Inflammatory macrophage treated with lipopolysaccharide for 1 hour (primary cell): ENCODE measurements at regions not wholly inside any gene's neighbourhood (a gene's known extent, or its start where the extent isn't known, plus 50 kb on each side); places are given as distances from the start of the nearest gene placed in this dataset.
"Not testable (repeated sequence)": the region's sequence is repeated elsewhere in the genome, so short reads cannot be mapped to it uniquely, and the experiment has no call there.

Experiments
- DNase-seq, 2 donors: peaks; one replicate each; pipeline ENCODE4 v3.0.0-alpha.2; 2020 to 2022

- no peak for DNase-seq
These were observed 292.1 kb downstream of the BAMBI start for GRCh38 chr10:28969413-28969812.

DNA sequence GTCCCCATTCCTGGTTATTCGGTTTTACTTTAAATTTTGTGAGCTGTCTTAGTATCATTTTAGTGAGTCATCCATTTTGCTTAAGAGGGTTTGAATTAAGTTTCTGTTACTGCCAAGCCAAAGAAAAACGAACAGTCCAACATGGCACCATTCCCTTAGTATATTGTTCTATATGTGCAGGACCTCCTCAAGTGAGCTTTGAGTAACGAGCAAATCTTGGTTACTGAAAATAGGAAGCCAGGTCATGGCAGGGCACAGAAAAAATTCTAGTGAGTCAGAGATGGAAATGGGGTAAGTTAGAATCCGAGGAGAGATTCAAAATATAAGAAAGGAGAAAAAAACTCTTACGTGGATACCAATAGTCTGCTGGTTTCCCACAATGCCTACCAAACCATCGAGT is 292.9 kb downstream of the BAMBI start:
- DNase-seq, result no peak

- DNase-seq, result no peak
These were observed 293.9 kb downstream of the BAMBI start for GRCh38 chr10:28971255-28971654.

DNA sequence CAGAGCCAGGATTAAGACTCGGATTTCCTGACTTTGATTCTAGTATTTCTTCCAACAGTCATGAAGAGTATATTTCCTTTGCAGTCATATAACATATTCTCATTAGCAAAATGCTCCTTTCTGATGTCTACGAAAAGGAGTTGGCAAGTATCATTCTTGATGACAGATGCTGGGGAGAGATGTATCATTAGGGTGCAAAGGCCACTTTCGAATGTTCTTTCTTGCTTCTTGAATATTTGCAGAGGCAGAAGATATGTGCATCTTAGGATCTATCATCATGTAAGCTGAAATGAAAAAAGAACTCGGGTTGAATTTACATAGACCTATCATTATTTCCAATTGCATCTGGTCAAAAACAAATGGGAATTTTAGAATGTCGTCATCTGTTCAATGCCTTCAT is 294.4 kb downstream of the BAMBI start:
- no peak for DNase-seq

DNA sequence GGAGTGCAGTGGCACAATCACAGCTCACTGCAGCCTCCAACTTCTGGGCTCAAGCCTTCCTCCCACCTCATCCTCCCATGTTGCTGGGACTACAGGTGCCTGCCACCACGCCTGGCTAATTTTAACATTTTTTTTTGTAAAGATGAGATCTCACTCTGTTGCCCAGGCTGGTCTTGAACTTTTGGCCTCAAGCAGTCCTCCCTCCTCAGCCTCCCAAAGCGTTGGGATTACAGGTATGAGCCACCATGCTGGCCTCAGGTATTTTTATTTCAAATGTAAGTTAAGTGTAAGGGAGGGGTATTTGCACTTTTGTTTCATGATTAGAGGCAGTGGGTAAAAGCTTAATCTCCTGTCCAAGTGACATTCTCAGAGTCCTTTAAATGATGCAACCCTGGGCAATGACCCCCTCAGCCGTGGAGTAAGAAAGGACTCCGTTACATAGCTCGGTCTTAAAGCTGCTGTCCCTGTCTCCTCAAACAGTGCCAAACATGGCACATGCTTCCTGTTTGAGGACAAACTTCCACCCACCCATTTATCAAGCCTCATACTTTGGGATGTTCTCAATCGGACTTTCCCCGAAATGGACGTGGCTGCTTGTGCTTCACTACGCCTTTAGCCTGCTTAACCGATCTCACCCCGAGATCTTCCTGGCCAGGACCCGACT is 296.1 kb downstream of the BAMBI start:
- no peak for DNase-seq

GRCh38 chr10:28975891-28976531 is 298.7 kb downstream of the BAMBI start:
- no peak for DNase-seq

DNA sequence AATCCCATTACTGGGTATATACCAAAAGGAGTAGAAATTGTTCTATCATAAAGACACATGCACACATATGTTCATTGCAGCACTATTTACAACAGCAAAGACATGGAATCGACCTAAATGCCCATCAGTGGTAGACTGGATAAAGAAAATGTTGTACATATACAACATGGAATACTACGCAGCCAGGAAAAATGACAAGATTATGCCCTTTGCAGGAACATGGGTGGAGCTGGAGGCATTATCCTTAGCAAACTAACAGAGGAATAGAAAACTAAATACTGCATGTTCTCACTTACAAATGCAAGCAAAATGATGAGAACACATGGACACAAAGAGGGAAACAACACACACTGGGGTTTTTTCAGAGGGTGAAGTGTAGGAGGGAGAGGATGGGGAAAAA is 300.2 kb downstream of the BAMBI start:
- no peak for DNase-seq

DNA sequence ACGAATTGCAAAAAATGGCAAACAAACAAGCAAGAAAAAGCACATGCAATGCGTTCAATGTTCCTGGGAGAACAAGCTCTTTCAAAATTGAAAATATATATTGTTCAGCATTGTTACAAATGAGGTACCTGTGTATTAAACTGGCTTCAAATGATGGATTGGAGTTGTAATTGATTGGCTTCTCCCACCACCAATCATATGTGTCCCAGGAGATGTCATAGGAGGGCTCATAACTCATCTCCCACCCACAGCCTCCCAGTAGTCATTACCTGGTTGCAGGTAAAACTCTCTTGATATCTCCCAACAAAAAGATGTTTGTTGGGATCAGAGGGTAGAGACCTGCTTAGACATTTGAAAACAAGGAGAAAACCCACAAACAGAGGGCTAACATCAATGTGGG is 302.9 kb downstream of the BAMBI start:
- no peak for DNase-seq

DNA sequence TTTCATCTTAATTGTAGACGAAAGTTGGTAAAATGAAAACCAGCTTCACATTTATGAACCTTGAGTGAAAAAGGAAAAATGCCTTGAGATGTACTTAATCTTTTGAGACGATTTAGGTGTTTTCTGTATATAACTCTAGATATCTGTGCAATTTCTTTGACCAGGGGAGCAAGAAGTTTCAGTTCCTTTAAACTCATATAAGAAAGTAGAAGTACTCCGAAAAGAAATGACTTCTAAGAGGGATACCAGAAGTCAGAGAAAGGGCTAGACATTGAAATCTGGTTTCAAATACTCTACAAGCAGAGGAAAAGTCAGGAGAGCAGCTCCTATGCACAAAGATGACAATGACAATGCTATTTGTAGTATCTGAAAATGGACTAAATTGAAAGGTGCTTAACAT is 303.7 kb downstream of the BAMBI start:
- peak in 1 of 2 donors; percentile 4 for DNase-seq

DNA sequence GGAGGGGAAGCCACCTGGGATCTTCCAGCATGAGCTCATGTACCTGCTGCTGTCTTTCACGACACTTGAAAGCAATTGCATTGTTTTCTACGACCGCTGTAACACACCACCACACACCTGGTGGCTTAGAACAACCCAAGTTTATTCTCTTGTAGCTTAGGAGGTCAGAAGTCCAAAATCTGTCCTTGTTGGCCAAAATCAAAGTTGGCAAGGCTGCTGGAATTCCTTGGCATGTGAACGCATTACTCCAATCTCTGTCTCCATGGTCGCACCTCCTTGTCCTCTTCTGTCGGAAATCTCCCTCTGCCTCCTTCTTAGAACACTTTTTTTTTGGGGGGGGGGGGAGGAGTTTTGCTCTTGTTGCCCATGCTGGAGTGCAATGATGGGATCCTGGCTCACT is 305.7 kb downstream of the BAMBI start:
- DNase-seq, result no peak

DNA sequence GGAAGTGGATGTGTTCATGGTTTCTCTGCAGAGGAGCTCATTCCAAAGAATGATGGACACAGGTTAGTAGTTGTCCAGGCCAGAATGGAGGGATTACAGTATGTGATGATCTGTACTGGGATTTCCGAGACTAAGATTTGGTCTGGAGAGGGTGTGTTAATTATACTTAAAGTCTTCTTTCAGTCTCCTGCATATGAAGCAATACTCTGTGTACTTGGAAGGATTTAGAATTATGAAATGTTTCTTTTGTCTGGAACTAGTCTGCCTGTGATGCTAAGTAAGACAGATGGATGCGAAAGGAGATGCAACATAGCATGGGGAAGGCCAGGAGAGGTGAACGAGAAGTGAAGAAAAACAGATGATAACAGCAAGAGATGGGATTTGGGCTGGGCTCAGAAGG is 305.1 kb upstream of the LYZL1 start:
- peak in 1 of 2 donors; percentile 6 for DNase-seq

DNA sequence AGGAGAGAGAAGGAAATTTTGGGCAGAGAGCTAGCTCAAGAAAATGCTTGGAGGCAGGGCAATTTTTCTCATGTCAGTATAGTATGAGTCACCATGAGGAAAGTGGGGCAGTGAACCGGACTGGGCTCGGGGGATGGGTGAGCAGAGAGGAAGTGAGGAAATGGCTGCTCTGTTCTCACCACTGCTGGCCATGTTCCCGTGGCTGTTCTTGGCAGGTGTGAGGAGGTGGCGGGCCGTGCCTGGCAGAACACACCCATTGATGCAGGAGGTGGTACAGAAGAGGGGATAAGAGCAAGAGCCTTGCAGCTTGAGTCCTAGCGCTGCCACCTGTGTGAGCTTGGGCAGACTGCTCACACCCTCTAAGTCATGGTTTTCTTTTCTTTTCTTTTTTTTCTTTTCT is 304.4 kb upstream of the LYZL1 start:
- DNase-seq, result peak; percentile 50 to 69

DNA sequence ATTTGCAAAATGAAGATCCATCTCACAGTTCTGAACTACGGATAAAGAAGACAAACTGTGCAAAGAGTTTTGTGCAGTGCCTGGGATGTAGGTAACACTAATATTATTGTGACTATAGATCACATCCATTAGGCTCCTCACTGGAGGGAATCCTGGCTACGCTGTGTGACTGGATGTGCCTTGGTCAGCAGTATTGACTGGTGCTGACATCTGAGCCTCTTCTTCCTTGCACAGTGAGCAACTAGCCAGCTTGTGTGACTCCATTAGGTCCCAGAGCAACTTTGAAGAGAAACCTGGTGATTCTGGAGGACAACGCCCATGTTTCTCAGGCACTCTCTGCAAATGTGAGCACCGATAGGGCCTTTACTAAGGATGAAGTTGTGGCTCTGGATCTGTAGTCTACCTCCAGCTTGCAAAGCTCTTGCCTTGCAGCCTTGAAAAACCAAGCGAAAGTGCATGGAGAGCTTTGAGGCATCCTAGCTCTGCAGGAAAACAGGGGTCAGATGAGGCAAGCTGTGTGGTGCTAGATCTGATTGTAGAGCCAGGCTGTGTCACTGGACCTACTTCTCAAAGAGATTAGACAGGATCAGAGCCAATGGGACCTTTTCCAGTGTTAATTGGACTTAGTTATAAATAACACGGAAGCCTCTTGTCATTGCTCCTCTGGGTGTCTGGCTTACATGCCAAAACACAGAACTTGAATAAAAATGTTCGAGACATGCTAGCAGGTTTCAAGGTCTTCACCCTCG is 303.6 kb upstream of the LYZL1 start:
- no peak for DNase-seq

- DNase-seq, result peak in 1 of 2 donors; percentile 16
These were observed 302.6 kb upstream of the LYZL1 start for GRCh38 chr10:28986117-28986792.

GRCh38 chr10:28986856-28987255 is 302.0 kb upstream of the LYZL1 start:
- no peak for DNase-seq

GRCh38 chr10:28987555-28988320 is 301.1 kb upstream of the LYZL1 start:
- DNase-seq, result no peak

DNA sequence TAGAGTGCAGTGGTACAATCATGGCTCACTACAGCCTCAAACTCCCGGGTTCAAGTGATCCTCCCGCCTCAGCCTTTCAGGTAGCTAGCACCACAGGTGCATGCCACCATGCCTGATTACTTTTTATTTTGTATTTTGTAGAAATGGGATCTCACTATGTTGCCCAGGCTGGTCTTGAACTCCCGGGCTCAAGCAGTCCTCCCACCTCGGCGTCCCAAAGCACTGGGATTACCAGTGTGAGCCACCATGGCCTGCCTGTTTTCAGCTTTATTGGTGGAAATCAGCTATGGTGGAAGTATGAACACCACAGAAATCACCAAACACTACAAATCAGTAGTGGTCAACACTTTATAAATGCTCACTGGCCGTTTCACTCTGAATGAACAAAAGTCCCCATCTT is 299.9 kb upstream of the LYZL1 start:
- no peak for DNase-seq

GRCh38 chr10:28991333-28992270 is 297.3 kb upstream of the LYZL1 start:
- DNase-seq, result peak; percentile 1 to 38

DNA sequence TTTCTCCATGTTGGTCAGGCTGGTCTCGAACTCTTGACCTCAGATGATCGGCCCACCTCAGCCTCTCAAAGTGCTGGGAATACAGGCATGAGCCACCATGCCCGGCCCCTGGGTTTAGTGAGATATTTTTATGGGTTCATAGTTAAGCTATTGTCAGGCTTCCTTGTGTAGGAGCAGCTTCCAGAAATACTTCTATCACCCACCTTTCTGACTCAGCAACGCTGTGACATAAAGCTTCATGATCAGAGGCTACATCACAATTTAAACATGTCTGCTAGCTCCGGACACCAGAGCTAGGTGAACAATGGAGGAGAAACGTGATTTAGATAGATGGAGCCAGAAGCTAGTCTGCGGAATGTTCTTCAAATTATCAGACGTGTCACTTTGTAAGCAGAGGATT is 295.8 kb upstream of the LYZL1 start:
- no peak for DNase-seq

DNA sequence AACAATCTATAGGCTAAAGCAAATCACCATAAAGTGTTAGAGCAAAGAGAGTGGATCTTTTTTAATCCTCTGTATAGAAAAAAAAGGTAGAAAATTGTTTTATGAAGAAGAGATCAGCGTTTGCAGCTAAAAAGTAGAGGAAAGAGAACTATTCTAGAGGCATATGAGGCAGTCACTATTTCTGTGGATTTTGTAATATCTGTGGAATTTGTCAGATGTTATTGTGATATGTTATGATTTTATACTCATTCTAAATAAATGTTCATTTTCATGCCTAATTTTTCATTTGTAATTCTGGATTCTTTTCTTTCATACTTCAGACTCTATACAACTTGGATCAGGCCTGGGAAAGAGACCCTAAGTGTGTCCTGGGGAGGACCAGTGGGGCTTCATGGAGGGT is 295.0 kb upstream of the LYZL1 start:
- DNase-seq, result no peak

GRCh38 chr10:28994802-28995201 is 294.1 kb upstream of the LYZL1 start:
- not testable (repeated sequence) for DNase-seq

DNA sequence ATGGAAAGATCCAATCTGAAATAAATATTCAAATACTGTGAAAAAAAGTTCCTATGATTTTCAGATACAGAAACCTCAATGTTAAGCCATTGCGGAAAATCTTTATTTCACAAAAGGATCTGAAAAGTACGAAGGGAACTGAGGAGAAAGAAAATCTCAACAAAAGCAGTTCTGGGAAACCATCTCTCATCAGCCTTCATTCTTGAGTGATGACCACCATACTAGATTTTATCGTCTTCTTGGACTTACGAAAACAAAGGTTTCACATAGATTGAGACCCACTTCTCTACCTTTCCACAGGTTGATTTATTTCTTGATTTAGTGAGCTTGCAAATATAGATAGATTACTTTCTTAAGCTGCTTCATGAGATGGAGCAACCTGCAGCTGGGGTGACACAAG is 293.4 kb upstream of the LYZL1 start:
- no peak for DNase-seq
